IMR-90 (cell line): ENCODE measurements at regions not wholly inside any gene's neighbourhood (a gene's known extent, or its start where the extent isn't known, plus 50 kb on each side); places are given as distances from the start of the nearest gene placed in this dataset.

Experiments
- ATAC-seq: fragments of 200-7000 bp; cut with Tn5 transposase; 2 replicates; pipeline ENCODE4 v1.9.1; 2020; ENCODE audit warnings: low read depth, mild to moderate bottlenecking, moderate library complexity
- BruUV-seq: library from RNA; stranded (reverse); fragments of 400-500 nt; replicated peaks from 2 replicates; lab custom pipeline; 2021; lab: Mats Ljungman, UMichigan
- CTCF ChIA-PET: fragments of 300-600 bp; formaldehyde crosslinking; extraction: SDS; loops from one replicate; lab custom pipeline; 2021; ENCODE audit warnings: antibody characterized with exemption; lab: Yijun Ruan, JAX
- POLR2A ChIA-PET: fragments of 300-600 bp; sonication (Branson Sonifier 250); formaldehyde crosslinking; loops from one replicate; lab custom pipeline; 2022; ENCODE audit warnings: antibody characterized with exemption; ENCODE audit not compliant: unreplicated experiment; lab: Charles Lee
- DNase-seq: peaks from one replicate; pipeline ENCODE4 v3.0.0; 2013
- H2AFZ ChIP-seq: replicated peaks from 2 replicates; pipeline ENCODE3; 2013; ENCODE audit warnings: low read length, mild to moderate bottlenecking; ENCODE audit not compliant: poor library complexity
- H2AK5ac ChIP-seq: 2 replicates; pipeline ENCODE4 v1.6.1; 2013; ENCODE audit warnings: low read depth, low read length, inconsistent platforms
- H2AK9ac ChIP-seq: replicated peaks from 2 replicates; pipeline ENCODE3; 2013; ENCODE audit warnings: mild to moderate bottlenecking, low read depth, low read length, moderate library complexity; ENCODE audit not compliant: poor library complexity
- H2BK120ac ChIP-seq: 2 replicates; pipeline ENCODE4 v1.6.1; 2013; ENCODE audit warnings: low read depth, low read length, inconsistent platforms
- H2BK15ac ChIP-seq: 3 replicates; pipeline ENCODE4 v1.6.1; 2013; ENCODE audit warnings: low read depth, low read length, inconsistent platforms
- H2BK20ac ChIP-seq: 2 replicates; pipeline ENCODE4 v1.6.1; 2013; ENCODE audit warnings: low read depth, mild to moderate bottlenecking, inconsistent platforms, low read length, moderate library complexity
- H2BK5ac ChIP-seq: 2 replicates; pipeline ENCODE4 v1.6.1; 2013; ENCODE audit warnings: mild to moderate bottlenecking, low read depth, low read length, inconsistent platforms; ENCODE audit not compliant: poor library complexity, severe bottlenecking
- H3K14ac ChIP-seq: replicated peaks from 2 replicates; pipeline ENCODE4 v1.6.1; 2013; ENCODE audit warnings: low read depth, low read length, inconsistent platforms
- H3K18ac ChIP-seq: 2 replicates; pipeline ENCODE4 v1.6.1; 2013; ENCODE audit warnings: low read depth, low read length, control low read depth
- H3K23ac ChIP-seq: 2 replicates; pipeline ENCODE4 v1.6.1; 2013; ENCODE audit warnings: low read depth, low read length, inconsistent platforms
- H3K27ac ChIP-seq: 2 replicates; pipeline ENCODE4 v1.5.1; 2013; ENCODE audit warnings: mild to moderate bottlenecking, control low read depth, low read length; ENCODE audit not compliant: insufficient read depth
- H3K27me3 ChIP-seq: 2 replicates; pipeline ENCODE4 v1.6.1; 2013; ENCODE audit warnings: low read length; ENCODE audit not compliant: control insufficient read depth, insufficient read depth
- H3K36me3 ChIP-seq: 2 replicates; pipeline ENCODE4 v1.6.1; 2013; ENCODE audit warnings: low read length, mixed read lengths; ENCODE audit not compliant: control insufficient read depth, insufficient read depth
- H3K4ac ChIP-seq: 2 replicates; pipeline ENCODE4 v1.6.1; 2013; ENCODE audit warnings: low read depth, low read length, inconsistent platforms
- H3K4me1 ChIP-seq: 2 replicates; pipeline ENCODE4 v1.6.1; 2013; ENCODE audit warnings: low read length, mixed read lengths; ENCODE audit not compliant: control insufficient read depth, insufficient read depth
- H3K4me2 ChIP-seq: 2 replicates; pipeline ENCODE4 v1.6.1; 2013; ENCODE audit warnings: low read depth, mild to moderate bottlenecking, control low read depth, low read length, moderate library complexity
- H3K4me3 ChIP-seq: 2 replicates; pipeline ENCODE4 v1.5.1; 2013; ENCODE audit warnings: low read depth, mild to moderate bottlenecking, control low read depth, low read length, moderate library complexity; ENCODE audit not compliant: insufficient read depth
- H3K56ac ChIP-seq: 2 replicates; pipeline ENCODE4 v1.6.1; 2013; ENCODE audit warnings: low read length, inconsistent platforms; ENCODE audit not compliant: insufficient read depth; ENCODE audit errors: extremely low read depth
- H3K79me1 ChIP-seq, 2 experiments: 2 replicates each; pipeline ENCODE4 v1.6.1; 2013; ENCODE audit warnings: low read length in 2 of 2, inconsistent platforms in 1 of 2, low read depth in 1 of 2
- H3K9ac ChIP-seq: 2 replicates; pipeline ENCODE4 v1.6.1; 2013; ENCODE audit warnings: low read depth, low read length, control low read depth
- H3K9me1 ChIP-seq: 2 replicates; pipeline ENCODE4 v1.6.1; 2013; ENCODE audit warnings: low read length, inconsistent platforms; ENCODE audit not compliant: insufficient read depth
- H3K9me3 ChIP-seq: 2 replicates; pipeline ENCODE4 v1.6.1; 2013; ENCODE audit warnings: low read length; ENCODE audit not compliant: control insufficient read depth, insufficient read depth
- H4K20me1 ChIP-seq: 2 replicates; pipeline ENCODE4 v1.6.1; 2013; ENCODE audit warnings: low read length, inconsistent platforms; ENCODE audit not compliant: insufficient read depth
- H4K5ac ChIP-seq: 2 replicates; pipeline ENCODE4 v1.6.1; 2013; ENCODE audit warnings: mild to moderate bottlenecking, low read depth, low read length, control low read depth
- H4K8ac ChIP-seq, 2 experiments: 2 replicates each; pipeline ENCODE4 v1.6.1; 2013; ENCODE audit warnings: low read depth in 2 of 2, low read length in 2 of 2, control low read depth in 1 of 2, inconsistent platforms in 1 of 2
- H4K91ac ChIP-seq: 2 replicates; pipeline ENCODE4 v1.6.1; 2013; ENCODE audit warnings: low read depth, low read length, inconsistent platforms; ENCODE audit not compliant: insufficient read depth
- WGBS, 2 experiments: methylation state at CpG; one replicate each; pipeline versions ENCODE4 v1.1.5 to v1.1.7; 2013; ENCODE audit warnings: missing lambda C conversion rate in 2 of 2; ENCODE audit not compliant: insufficient read length in 1 of 2; ENCODE audit errors: extremely low coverage in 2 of 2; 5-methylcytosine and 5-hydroxymethylcytosine counted together
- dilution Hi-C: fragments of 300-500 bp; cut with HindIII; formaldehyde crosslinking; loops from one replicate; pipeline ENCODE4 v1.14.3; 2018; ENCODE audit warnings: low sequenced_read_pairs; ENCODE audit not compliant: unreplicated experiment
- in situ Hi-C: fragments of 300-500 bp; cut with MboI; formaldehyde crosslinking; loops from 3 replicates; pipeline ENCODE4 v1.14.3; 2019; ENCODE audit warnings: low sequenced_read_pairs, inconsistent platforms, mixed read lengths
- intact Hi-C: fragments of 100-400 bp; cut with micrococcal nuclease; formaldehyde crosslinking; loops from 2 replicates; pipeline ENCODE4 v1.10.0; 2022
- TF ChIP-seq, protein P1 (sequence below): fragments of 150-350 bp; IDR thresholded peaks from 2 replicates; pipeline ENCODE4 v1.6.1; 2016; ENCODE audit warnings: low read depth, mild to moderate bottlenecking, low read length, moderate library complexity, borderline replicate concordance

DNA sequence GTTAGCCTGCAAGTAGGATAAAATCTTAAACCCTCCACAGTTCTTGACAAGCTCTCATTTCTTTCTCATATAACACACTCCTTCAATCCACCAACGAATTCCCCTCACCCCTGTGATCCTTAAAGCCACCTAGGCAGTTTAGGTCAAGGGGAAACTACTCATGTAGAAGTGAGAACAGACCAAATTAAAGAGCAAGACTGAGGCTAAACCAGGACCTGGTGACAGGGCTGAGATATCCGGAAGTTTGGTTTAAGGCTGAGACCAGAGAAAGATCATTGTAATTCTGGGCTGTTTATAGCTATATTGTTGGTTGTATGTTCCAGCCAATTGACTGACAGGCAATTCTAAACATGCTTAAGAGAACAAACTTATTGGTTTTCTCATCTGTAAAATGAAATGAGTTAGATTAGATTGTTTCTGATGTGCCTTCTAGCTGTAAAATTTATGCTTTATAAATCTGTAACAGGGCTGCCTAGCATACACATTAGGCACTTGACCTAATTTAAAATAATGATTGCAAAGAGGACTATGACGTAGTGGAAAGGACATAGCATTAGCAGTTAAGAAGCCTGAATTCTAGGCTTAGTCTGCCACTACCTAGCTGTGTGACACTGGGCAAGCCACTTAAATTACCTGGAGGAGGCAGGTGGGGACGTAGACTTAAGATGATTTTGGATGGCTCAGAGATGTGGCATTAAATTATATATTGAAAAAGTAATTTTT lies 53.9 kb upstream of the PTGR2 start:
- Histone ChIP-seq H2BK15ac (no peak overlapping the region), H3K18ac (no peak overlapping the region), H2AFZ (no peak overlapping the region), H3K4me3 (no peak overlapping the region), H3K79me1 (no peaks in the 10 kb centered on the region), H3K4me2 (no peak overlapping the region), H4K8ac (no peak overlapping the region), H2AK9ac (no peak overlapping the region), H3K9me3 (no peaks in the 10 kb centered on the region), H3K4me1 (peaks cover 15% of the 10 kb centered on the region), H3K9me1 (peaks cover 4% of the 10 kb centered on the region; the same call in 1 of the 2 replicates), H3K14ac (no peak overlapping the region), H2AK5ac (no peak overlapping the region), H4K20me1 (no peaks in the 10 kb centered on the region), H3K4ac (no peak overlapping the region), H3K56ac (no peak overlapping the region; the same call in 1 of the 2 replicates), H3K27ac (no peak overlapping the region), H2BK120ac (no peak overlapping the region), H4K5ac (no peak overlapping the region), H4K91ac (0 out of 2 replicates have a peak overlapping the region, but pooled peaks have one; percentile 33), H2BK20ac (no peak overlapping the region), H3K23ac (no peak overlapping the region), H3K9ac (no peak overlapping the region), H3K27me3 (no peaks in the 10 kb centered on the region), H2BK5ac (no peak overlapping the region), H3K36me3 (no peaks in the 10 kb centered on the region)
- BruUV-seq, result no TSS peak
- WGBS, 2 experiments, result 94 to 100% methylated on average over 1 to 2 of the region's 4 CpGs
- ATAC-seq (no peak), DNase-seq (no peak)
- TF ChIP-seq, protein P1, sequence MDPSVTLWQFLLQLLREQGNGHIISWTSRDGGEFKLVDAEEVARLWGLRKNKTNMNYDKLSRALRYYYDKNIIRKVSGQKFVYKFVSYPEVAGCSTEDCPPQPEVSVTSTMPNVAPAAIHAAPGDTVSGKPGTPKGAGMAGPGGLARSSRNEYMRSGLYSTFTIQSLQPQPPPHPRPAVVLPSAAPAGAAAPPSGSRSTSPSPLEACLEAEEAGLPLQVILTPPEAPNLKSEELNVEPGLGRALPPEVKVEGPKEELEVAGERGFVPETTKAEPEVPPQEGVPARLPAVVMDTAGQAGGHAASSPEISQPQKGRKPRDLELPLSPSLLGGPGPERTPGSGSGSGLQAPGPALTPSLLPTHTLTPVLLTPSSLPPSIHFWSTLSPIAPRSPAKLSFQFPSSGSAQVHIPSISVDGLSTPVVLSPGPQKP, result no peak
- CTCF ChIA-PET, result interaction anchor here (1.8 kb wide), 1 partner anchor 9 kb away, joined by 4 read pairs; no protein-coding TSS in a partner anchor
- POLR2A ChIA-PET, result no interaction called here
- intact Hi-C loops, result no loop called here
- dilution Hi-C loops, result no loop called here
- in situ Hi-C loops, result no loop called here
